A673 (cell line): ENCODE measurements at regions not wholly inside any gene's neighbourhood (a gene's known extent, or its start where the extent isn't known, plus 50 kb on each side); places are given as distances from the start of the nearest gene placed in this dataset.

Source experiments
- BruUV-seq: library from RNA; stranded (reverse); fragments of 400-500 nt; replicated peaks from 2 replicates; lab custom pipeline; 2021; lab: Mats Ljungman, UMichigan
- CTCF ChIA-PET: fragments of 300-600 bp; sonication (Branson Sonifier 250); formaldehyde crosslinking; loops from one replicate; lab custom pipeline; 2022; ENCODE audit warnings: antibody characterized with exemption; lab: Charles Lee
- POLR2A ChIA-PET: fragments of 300-600 bp; sonication (Branson Sonifier 250); formaldehyde crosslinking; loops from one replicate; lab custom pipeline; 2022; ENCODE audit warnings: antibody characterized with exemption; ENCODE audit not compliant: low non-redundant PET; lab: Charles Lee
- DNase-seq: peaks from one replicate; pipeline ENCODE4 v3.0.0-alpha.2; 2015; ENCODE audit warnings: low spot score
- H3K27ac ChIP-seq: fragments of 200-600 bp; sonication (generic); 2 replicates; pipeline ENCODE4 v1.5.1; 2016; ENCODE audit warnings: mixed run types, low read depth, mild to moderate bottlenecking, mixed read lengths, antibody characterized with exemption, low read length; ENCODE audit not compliant: poor library complexity, severe bottlenecking
- H3K27me3 ChIP-seq: fragments of 200-600 bp; sonication (generic); replicated peaks from 2 replicates; pipeline ENCODE4 v1.6.1; 2017; ENCODE audit warnings: mixed run types, low read depth, mild to moderate bottlenecking, mixed read lengths, antibody characterized with exemption, low read length; ENCODE audit not compliant: insufficient read depth, poor library complexity
- H3K36me3 ChIP-seq: fragments of 200-600 bp; sonication (generic); 2 replicates; pipeline ENCODE4 v1.6.1; 2016; ENCODE audit warnings: mixed run types, mild to moderate bottlenecking, mixed read lengths, antibody characterized with exemption, low read length; ENCODE audit not compliant: insufficient read depth, poor library complexity, severe bottlenecking
- H3K4me1 ChIP-seq: fragments of 200-600 bp; sonication (generic); 2 replicates; pipeline ENCODE4 v1.6.1; 2017; ENCODE audit warnings: mixed run types, mild to moderate bottlenecking, mixed read lengths, antibody characterized with exemption, low read length; ENCODE audit not compliant: insufficient read depth, poor library complexity, severe bottlenecking
- H3K4me3 ChIP-seq: fragments of 200-600 bp; sonication (generic); 2 replicates; pipeline ENCODE4 v1.5.1; 2016; ENCODE audit warnings: low read depth, mixed run types, mild to moderate bottlenecking, mixed read lengths, low read length; ENCODE audit not compliant: poor library complexity, severe bottlenecking
- H3K9me3 ChIP-seq: fragments of 200-600 bp; sonication (generic); 2 replicates; pipeline ENCODE4 v1.6.1; 2016; ENCODE audit warnings: mixed run types, low read depth, mild to moderate bottlenecking, mixed read lengths, antibody characterized with exemption, low read length; ENCODE audit not compliant: poor library complexity, severe bottlenecking
- EZH2 ChIP-seq: fragments of 200-600 bp; sonication (generic); IDR thresholded peaks from 2 replicates; pipeline ENCODE4 v1.6.1; 2017; ENCODE audit warnings: borderline replicate concordance, low read depth, mild to moderate bottlenecking, mixed read lengths, antibody characterized with exemption, low read length; ENCODE audit not compliant: poor library complexity, severe bottlenecking
- intact Hi-C: fragments of 100-400 bp; cut with micrococcal nuclease; formaldehyde crosslinking; loops from one replicate; pipeline ENCODE4 v1.10.0; 2022; ENCODE audit not compliant: unreplicated experiment
- TF ChIP-seq, protein P1 (sequence below): fragments of 300-800, 200-600 bp; sonication (generic); conservative IDR thresholded peaks from 2 replicates; pipeline ENCODE4 v1.5.1; 2017; ENCODE audit warnings: low read depth, mild to moderate bottlenecking, antibody characterized with exemption, low read length, moderate library complexity, mixed read lengths

DNA sequence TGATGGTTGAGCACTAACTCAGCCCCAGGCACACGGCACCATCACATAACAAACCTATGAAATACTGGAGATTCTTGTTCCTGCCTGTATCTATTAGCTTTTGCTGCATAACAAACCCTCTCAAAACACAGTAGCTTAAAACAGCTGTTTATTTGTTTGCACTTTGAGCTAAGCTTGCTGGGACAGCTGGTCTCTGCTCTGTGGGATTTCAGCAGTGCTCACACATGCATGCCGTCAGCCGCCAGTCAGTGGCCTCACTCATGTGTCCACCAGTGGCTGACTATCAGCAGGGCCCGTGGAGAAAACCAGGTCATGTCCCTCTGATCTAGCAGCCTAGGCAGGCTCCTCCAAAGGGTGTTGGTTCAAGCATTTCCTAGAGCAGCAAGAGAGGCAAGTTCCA lies 52.8 kb upstream of the RAB12 start:
- intact Hi-C loops, result no loop called here
- H3K36me3 ChIP-seq, result no peaks in the 10 kb centered on the region
- peaks cover 26% of the 10 kb centered on the region for H3K27me3 ChIP-seq
- no peak overlapping the region for H3K4me3 ChIP-seq
- no peaks in the 10 kb centered on the region for H3K4me1 ChIP-seq
- POLR2A ChIA-PET, result no interaction called here
- TF ChIP-seq EZH2, result no peak
- TF ChIP-seq, protein P1, sequence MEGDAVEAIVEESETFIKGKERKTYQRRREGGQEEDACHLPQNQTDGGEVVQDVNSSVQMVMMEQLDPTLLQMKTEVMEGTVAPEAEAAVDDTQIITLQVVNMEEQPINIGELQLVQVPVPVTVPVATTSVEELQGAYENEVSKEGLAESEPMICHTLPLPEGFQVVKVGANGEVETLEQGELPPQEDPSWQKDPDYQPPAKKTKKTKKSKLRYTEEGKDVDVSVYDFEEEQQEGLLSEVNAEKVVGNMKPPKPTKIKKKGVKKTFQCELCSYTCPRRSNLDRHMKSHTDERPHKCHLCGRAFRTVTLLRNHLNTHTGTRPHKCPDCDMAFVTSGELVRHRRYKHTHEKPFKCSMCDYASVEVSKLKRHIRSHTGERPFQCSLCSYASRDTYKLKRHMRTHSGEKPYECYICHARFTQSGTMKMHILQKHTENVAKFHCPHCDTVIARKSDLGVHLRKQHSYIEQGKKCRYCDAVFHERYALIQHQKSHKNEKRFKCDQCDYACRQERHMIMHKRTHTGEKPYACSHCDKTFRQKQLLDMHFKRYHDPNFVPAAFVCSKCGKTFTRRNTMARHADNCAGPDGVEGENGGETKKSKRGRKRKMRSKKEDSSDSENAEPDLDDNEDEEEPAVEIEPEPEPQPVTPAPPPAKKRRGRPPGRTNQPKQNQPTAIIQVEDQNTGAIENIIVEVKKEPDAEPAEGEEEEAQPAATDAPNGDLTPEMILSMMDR, result no peak
- CTCF ChIA-PET, result no interaction called here
- H3K27ac ChIP-seq, result no peak overlapping the region
- no peak for DNase-seq
- no TSS peak for BruUV-seq
- no peaks in the 10 kb centered on the region for H3K9me3 ChIP-seq
